ENCODE measurements at regions not wholly inside any gene's neighbourhood (a gene's known extent, or its start where the extent isn't known, plus 50 kb on each side); places are given as distances from the start of the nearest gene placed in this dataset.

DNA sequence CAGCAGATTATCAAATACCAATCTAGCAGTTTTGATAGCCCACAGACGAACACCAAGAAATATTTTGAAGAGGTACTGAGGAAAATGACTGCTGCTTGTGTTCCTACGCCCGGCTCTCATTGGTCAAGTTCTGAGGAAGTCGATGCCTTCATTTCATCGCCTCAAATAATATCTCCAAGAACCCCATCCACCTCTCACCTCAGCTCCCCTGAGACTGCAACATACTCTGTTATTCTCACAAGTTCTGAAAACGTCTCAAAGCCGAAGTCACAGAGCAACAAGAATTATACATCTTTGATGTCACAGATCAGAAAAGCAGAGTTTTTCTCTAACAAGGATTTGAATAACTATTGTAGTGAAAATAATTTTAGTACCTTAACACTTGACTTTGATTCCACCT lies 55.5 kb upstream of the BCAT1 start:
- POLR2A ChIA-PET: interaction anchor here in 1 of 2 donors (0.7 kb wide), 1 partner anchor 22 kb away, joined by 4 read pairs; no protein-coding TSS in a partner anchor
- Mint-ChIP-seq H3K36me3 (no peaks in the 10 kb centered on the region), H3K9me3 (no peaks in the 10 kb centered on the region), H3K27ac (no peak overlapping the region), H3K27me3 (peaks cover 3 to 8% of the 10 kb centered on the region in 2 donors), H3K4me1 (peaks cover 0 to 2% (median 0%) of the 10 kb centered on the region in 3 donors), H3K4me3 (no peak overlapping the region)
- no peaks in the 10 kb centered on the region for H3K36me3 ChIP-seq (ENCODE audit: control insufficient read depth in 2 of 2, extremely low read depth in 1 of 2, insufficient read depth in 1 of 2, low read length in 1 of 2)
- CTCF ChIA-PET: interaction anchor here in 1 of 2 donors (1.2 kb wide), 1 partner anchor 13 kb away, joined by 3 read pairs; no protein-coding TSS in a partner anchor
- no peak overlapping the region for H3K4me3 ChIP-seq (ENCODE audit: control insufficient read depth in 1 of 2, extremely low read depth in 1 of 2, low read length in 1 of 2)
- peaks cover 0 to 3% of the 10 kb centered on the region in 2 experiments for H3K27me3 ChIP-seq (replicated peaks in 1 of 2; ENCODE audit: control insufficient read depth in 2 of 2, extremely low read depth in 1 of 2, insufficient read depth in 2 of 2, low read length in 1 of 2)
- H3K27ac ChIP-seq (ENCODE audit: low read length): no peak overlapping the region
- H3K4me1 ChIP-seq (ENCODE audit: control insufficient read depth in 1 of 2, extremely low read depth in 1 of 2, insufficient read depth in 2 of 2, low read length in 2 of 2): no peaks in the 10 kb centered on the region
- H3K9me3 ChIP-seq: no peaks in the 10 kb centered on the region
- no peak for DNase-seq
- 93% methylated on average over 5 of the region's 7 CpGs for whole genome bisulfite sequencing (ENCODE audit: insufficient coverage)
- ATAC-seq (replicated peaks in 1 of 4): no peak

DNA sequence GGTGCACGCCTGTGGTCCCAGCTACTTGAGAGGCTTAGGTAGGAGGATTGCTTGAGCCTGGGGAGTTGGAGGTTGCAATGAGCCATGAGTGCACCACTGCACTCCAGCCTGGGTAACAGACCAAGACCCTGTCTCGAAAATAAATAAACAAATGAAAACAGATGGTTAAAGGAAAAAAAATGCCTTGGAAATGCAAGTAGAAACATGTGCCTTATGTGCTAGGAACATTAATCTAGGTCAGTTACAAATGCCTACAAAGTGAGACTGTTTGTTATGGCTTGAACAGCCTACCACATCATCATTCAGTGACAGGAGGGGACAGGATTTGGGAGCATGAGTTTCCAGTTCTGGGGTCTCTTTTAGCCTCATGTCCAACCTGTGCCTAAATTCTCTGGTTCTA lies 52.4 kb upstream of the BCAT1 start:
- Mint-ChIP-seq H3K27ac (no peak overlapping the region), H3K9me3 (no peaks in the 10 kb centered on the region), H3K4me3 (no peak overlapping the region), H3K27me3 (peaks cover 3 to 8% of the 10 kb centered on the region in 2 donors), H3K36me3 (no peaks in the 10 kb centered on the region), H3K4me1 (peaks cover 12 to 21% (median 14%) of the 10 kb centered on the region in 3 donors)
- DNase-seq (no peak), ATAC-seq (replicated peaks in 1 of 4) (no peak)
- ChIA-PET POLR2A (interaction anchor here in 1 of 2 donors (0.7 kb wide), 1 partner anchor 92 kb away, joined by 5 read pairs; no protein-coding TSS in a partner anchor), CTCF (interaction anchor here in 1 of 2 donors (2.5 kb wide), 1 partner anchor 10 kb away, joined by 9 read pairs; no protein-coding TSS in a partner anchor)
- H3K4me3 ChIP-seq (ENCODE audit: control insufficient read depth in 1 of 2, extremely low read depth in 1 of 2, low read length in 1 of 2): no peak overlapping the region
- H3K27me3 ChIP-seq (replicated peaks in 1 of 2; ENCODE audit: control insufficient read depth in 2 of 2, extremely low read depth in 1 of 2, insufficient read depth in 2 of 2, low read length in 1 of 2): peaks cover 0 to 3% of the 10 kb centered on the region in 2 experiments
- H3K9me3 ChIP-seq: no peaks in the 10 kb centered on the region
- 83% methylated on average over 1 of the region's 2 CpGs for WGBS (ENCODE audit: insufficient coverage)
- no peaks in the 10 kb centered on the region for H3K36me3 ChIP-seq (ENCODE audit: control insufficient read depth in 2 of 2, extremely low read depth in 1 of 2, insufficient read depth in 1 of 2, low read length in 1 of 2)
- no peak overlapping the region for H3K27ac ChIP-seq (ENCODE audit: low read length)
- peaks cover 0 to 3% of the 10 kb centered on the region in 2 experiments for H3K4me1 ChIP-seq (ENCODE audit: control insufficient read depth in 1 of 2, extremely low read depth in 1 of 2, insufficient read depth in 2 of 2, low read length in 2 of 2)
